Neural progenitor cell (in vitro differentiated cells): ENCODE measurements at regions not wholly inside any gene's neighbourhood (a gene's known extent, or its start where the extent isn't known, plus 50 kb on each side); places are given as distances from the start of the nearest gene placed in this dataset.

Experiments
- DNase-seq: peaks from one replicate; pipeline ENCODE4 v3.0.0-alpha.2; 2016; ENCODE audit warnings: low spot score
- H2AFZ ChIP-seq: fragments of 200-600 bp; sonication (generic); replicated peaks from 2 replicates; pipeline ENCODE4 v1.6.1; 2016; ENCODE audit warnings: antibody characterized with exemption
- H3F3A ChIP-seq: fragments of 200-600 bp; sonication (generic); 2 replicates; pipeline ENCODE4 v1.6.1; 2016; ENCODE audit warnings: antibody characterized with exemption, low read depth
- H3K27ac ChIP-seq: fragments of 200-600 bp; sonication (generic); 2 replicates; pipeline ENCODE4 v1.5.1; 2016; ENCODE audit warnings: mild to moderate bottlenecking
- H3K27me3 ChIP-seq: fragments of 200-600 bp; sonication (generic); 2 replicates; pipeline ENCODE4 v1.6.1; 2016; ENCODE audit warnings: mild to moderate bottlenecking, moderate library complexity
- H3K36me3 ChIP-seq: fragments of 200-600 bp; sonication (generic); 2 replicates; pipeline ENCODE4 v1.5.1; 2016
- H3K4me1 ChIP-seq: fragments of 200-600 bp; sonication (generic); 2 replicates; pipeline ENCODE4 v1.6.1; 2016; ENCODE audit warnings: mixed run types
- H3K4me2 ChIP-seq: fragments of 200-600 bp; sonication (generic); 2 replicates; pipeline ENCODE4 v1.6.1; 2016
- H3K4me3 ChIP-seq: fragments of 200-600 bp; sonication (generic); 2 replicates; pipeline ENCODE4 v1.5.1; 2016
- H3K79me2 ChIP-seq: fragments of 200-600 bp; sonication (generic); 2 replicates; pipeline ENCODE4 v1.6.1; 2016; ENCODE audit warnings: low read depth
- H3K9ac ChIP-seq: fragments of 200-600 bp; sonication (generic); 2 replicates; pipeline ENCODE4 v1.6.1; 2016
- H3K9me3 ChIP-seq: fragments of 200-600 bp; sonication (generic); 2 replicates; pipeline ENCODE4 v1.5.1; 2016; ENCODE audit warnings: low read depth
- H4K20me1 ChIP-seq: fragments of 200-600 bp; sonication (generic); 2 replicates; pipeline ENCODE4 v1.6.1; 2016; ENCODE audit warnings: low read depth
- H3K27ac Mint-ChIP-seq: 3 replicates; pipeline ENCODE4 v1.8.0; 2021; ENCODE audit warnings: mixed read lengths
- H3K27me3 Mint-ChIP-seq: 2 replicates; pipeline ENCODE4 v1.8.0; 2022; ENCODE audit warnings: low read depth, mild to moderate bottlenecking, inconsistent platforms, moderate library complexity, mixed read lengths; ENCODE audit not compliant: insufficient read depth
- H3K36me3 Mint-ChIP-seq: 3 replicates; pipeline ENCODE4 v1.8.0; 2021; ENCODE audit warnings: mixed read lengths
- H3K4me1 Mint-ChIP-seq: 3 replicates; pipeline ENCODE4 v1.8.0; 2021; ENCODE audit warnings: mixed read lengths
- H3K4me3 Mint-ChIP-seq: 3 replicates; pipeline ENCODE4 v1.8.0; 2021; ENCODE audit warnings: mild to moderate bottlenecking, moderate library complexity, mixed read lengths
- H3K9me3 Mint-ChIP-seq: 3 replicates; pipeline ENCODE4 v1.8.0; 2020; ENCODE audit warnings: mixed read lengths
- EZH2 ChIP-seq: fragments of 200-600 bp; sonication (generic); IDR thresholded peaks from 2 replicates; pipeline ENCODE4 v1.6.1; 2017; ENCODE audit warnings: antibody characterized with exemption, mild to moderate bottlenecking, moderate library complexity
- EZH2phosphoT487 ChIP-seq: fragments of 200-600 bp; sonication (generic); IDR thresholded peaks from 2 replicates; pipeline ENCODE4 v1.6.1; 2017; ENCODE audit warnings: antibody characterized with exemption
- TF ChIP-seq, protein P1 (sequence below): fragments of 200-600 bp; sonication (generic); IDR thresholded peaks from 2 replicates; pipeline ENCODE4 v1.5.1; 2017; ENCODE audit warnings: antibody characterized with exemption, mild to moderate bottlenecking

DNA sequence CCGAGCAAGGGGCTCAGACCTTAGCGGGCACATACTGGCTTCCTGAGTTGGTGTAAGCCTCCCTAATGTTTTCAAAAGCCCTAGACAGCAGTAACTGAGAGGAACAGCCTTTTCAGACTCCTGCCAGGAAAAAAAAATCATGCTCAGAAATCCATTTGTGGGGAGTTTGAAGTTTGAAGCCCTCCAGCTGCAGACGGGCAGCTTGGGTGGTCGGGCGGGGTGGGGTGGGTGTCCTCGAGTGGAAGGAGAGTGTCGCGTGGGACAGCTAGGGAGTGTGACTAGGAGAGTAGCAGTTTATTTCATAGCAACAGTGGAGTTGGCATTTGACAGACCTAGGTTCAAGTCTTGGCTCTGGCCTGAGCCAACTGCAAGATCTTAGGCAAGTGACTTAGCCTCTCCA lies 90.7 kb upstream of the PITX1 start:
- Histone ChIP-seq H3F3A (peaks cover 7% of the 10 kb centered on the region), H3K36me3 (no peaks in the 10 kb centered on the region), H3K27me3 (peaks cover 25% of the 10 kb centered on the region), H3K4me3 (no peak overlapping the region), H3K4me2 (peak overlapping the region; percentile 57), H3K4me1 (peaks cover 11% of the 10 kb centered on the region), H3K79me2 (no peaks in the 10 kb centered on the region), H3K9ac (no peak overlapping the region), H2AFZ (peak overlapping the region; percentile 22), H3K27ac (no peak overlapping the region), H3K9me3 (no peaks in the 10 kb centered on the region), H4K20me1 (no peaks in the 10 kb centered on the region)
- TF ChIP-seq EZH2: no peak
- TF ChIP-seq, protein P1, sequence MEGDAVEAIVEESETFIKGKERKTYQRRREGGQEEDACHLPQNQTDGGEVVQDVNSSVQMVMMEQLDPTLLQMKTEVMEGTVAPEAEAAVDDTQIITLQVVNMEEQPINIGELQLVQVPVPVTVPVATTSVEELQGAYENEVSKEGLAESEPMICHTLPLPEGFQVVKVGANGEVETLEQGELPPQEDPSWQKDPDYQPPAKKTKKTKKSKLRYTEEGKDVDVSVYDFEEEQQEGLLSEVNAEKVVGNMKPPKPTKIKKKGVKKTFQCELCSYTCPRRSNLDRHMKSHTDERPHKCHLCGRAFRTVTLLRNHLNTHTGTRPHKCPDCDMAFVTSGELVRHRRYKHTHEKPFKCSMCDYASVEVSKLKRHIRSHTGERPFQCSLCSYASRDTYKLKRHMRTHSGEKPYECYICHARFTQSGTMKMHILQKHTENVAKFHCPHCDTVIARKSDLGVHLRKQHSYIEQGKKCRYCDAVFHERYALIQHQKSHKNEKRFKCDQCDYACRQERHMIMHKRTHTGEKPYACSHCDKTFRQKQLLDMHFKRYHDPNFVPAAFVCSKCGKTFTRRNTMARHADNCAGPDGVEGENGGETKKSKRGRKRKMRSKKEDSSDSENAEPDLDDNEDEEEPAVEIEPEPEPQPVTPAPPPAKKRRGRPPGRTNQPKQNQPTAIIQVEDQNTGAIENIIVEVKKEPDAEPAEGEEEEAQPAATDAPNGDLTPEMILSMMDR: no peak
- no peak for TF ChIP-seq EZH2phosphoT487
- no peak for DNase-seq
- H3K27me3 Mint-ChIP-seq: peaks cover 5% of the 10 kb centered on the region
- H3K4me3 Mint-ChIP-seq: no peak overlapping the region
- H3K27ac Mint-ChIP-seq: no peak overlapping the region
- no peaks in the 10 kb centered on the region for H3K36me3 Mint-ChIP-seq
- H3K9me3 Mint-ChIP-seq: no peaks in the 10 kb centered on the region
- H3K4me1 Mint-ChIP-seq: peaks cover 8% of the 10 kb centered on the region

DNA sequence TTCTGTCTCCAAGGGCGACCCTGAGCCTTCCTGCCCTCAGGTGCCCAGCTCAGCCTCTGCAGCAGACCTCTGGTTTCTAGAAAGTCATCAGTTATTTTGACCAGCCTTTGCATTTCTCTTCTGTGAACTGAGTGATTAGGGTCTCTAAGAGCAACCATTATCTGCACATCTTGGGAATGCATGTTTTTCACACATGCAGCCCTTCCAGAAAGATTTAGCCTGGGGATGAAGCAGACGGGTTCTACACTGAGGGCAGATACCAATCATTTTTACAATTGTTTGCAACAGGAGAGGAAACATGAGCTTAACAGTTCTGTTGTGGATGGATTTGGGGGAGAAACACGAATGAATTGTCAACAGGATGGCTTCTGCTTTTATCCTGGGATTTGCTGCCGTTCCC lies 90.1 kb upstream of the PITX1 start:
- Mint-ChIP-seq H3K4me3 (no peak overlapping the region), H3K27ac (no peak overlapping the region), H3K4me1 (peaks cover 6% of the 10 kb centered on the region), H3K36me3 (no peaks in the 10 kb centered on the region), H3K27me3 (peaks cover 5% of the 10 kb centered on the region), H3K9me3 (no peaks in the 10 kb centered on the region)
- TF ChIP-seq, protein P1: no peak
- TF ChIP-seq EZH2 (no peak), EZH2phosphoT487 (no peak)
- DNase-seq: no peak
- H4K20me1 ChIP-seq: no peaks in the 10 kb centered on the region
- no peak overlapping the region for H3K27ac ChIP-seq
- H3K4me3 ChIP-seq: no peak overlapping the region
- peaks cover 31% of the 10 kb centered on the region for H3K27me3 ChIP-seq
- peak overlapping the region; percentile 57 for H3K4me2 ChIP-seq
- no peaks in the 10 kb centered on the region for H3K79me2 ChIP-seq
- peaks cover 9% of the 10 kb centered on the region for H3K4me1 ChIP-seq
- H3K9me3 ChIP-seq: no peaks in the 10 kb centered on the region
- H3K9ac ChIP-seq: no peak overlapping the region
- peaks cover 7% of the 10 kb centered on the region for H3F3A ChIP-seq
- H3K36me3 ChIP-seq: no peaks in the 10 kb centered on the region
- H2AFZ ChIP-seq: peak overlapping the region; percentile 22

DNA sequence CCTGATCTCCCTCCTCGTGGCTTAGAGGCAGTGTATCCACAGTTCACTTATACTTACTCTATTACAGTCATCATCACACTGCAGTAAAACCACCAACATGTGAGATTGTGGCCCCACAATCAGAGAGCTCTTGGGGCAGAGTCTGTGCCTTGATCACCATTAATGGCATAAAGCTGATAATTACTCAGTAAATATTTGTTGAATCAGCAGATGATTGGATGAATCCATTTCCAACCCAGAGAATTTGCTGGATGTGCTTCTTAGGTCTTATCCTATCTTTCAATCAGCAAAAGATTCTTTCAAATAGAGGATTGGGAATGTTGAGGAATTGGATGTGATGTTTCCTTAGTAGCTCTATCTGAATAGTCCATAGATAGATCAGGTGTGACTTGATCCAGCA lies 88.8 kb upstream of the PITX1 start:
- Mint-ChIP-seq H3K27me3 (peaks cover 7% of the 10 kb centered on the region), H3K4me3 (no peak overlapping the region), H3K27ac (no peak overlapping the region), H3K4me1 (peaks cover 6% of the 10 kb centered on the region), H3K9me3 (no peaks in the 10 kb centered on the region), H3K36me3 (no peaks in the 10 kb centered on the region)
- no peaks in the 10 kb centered on the region for H3K9me3 ChIP-seq
- H3K4me1 ChIP-seq: peaks cover 9% of the 10 kb centered on the region
- H3K27me3 ChIP-seq: peaks cover 32% of the 10 kb centered on the region
- TF ChIP-seq, protein P1: no peak
- no peak overlapping the region for H3K27ac ChIP-seq
- H3F3A ChIP-seq: peaks cover 7% of the 10 kb centered on the region
- no peak overlapping the region for H3K9ac ChIP-seq
- no peaks in the 10 kb centered on the region for H3K36me3 ChIP-seq
- H3K79me2 ChIP-seq: no peaks in the 10 kb centered on the region
- H3K4me2 ChIP-seq: no peak overlapping the region
- DNase-seq: no peak
- H4K20me1 ChIP-seq: no peaks in the 10 kb centered on the region
- H3K4me3 ChIP-seq: no peak overlapping the region
- no peak overlapping the region for H2AFZ ChIP-seq

DNA sequence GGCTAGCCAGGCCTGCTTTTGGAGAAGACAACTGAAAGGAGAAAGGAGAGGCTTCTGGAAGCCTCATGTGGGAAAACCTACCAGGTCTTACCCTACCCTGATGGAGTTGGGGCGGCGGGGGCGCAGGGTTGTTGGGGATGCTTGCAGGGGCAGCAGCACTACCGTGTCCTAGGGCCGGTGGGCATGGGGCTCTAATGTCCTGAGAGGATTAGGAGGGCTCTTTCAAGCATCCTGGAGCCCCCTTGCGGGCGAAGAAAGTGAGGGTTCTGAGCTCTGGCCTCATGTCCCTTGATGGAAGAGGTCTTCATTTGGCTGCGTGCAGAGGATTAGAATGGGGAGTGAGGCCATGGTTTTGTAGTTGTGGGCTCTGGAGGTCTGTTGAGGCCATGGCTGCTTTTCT lies 86.9 kb upstream of the PITX1 start:
- Histone ChIP-seq H3K36me3 (no peaks in the 10 kb centered on the region), H3F3A (peaks cover 7% of the 10 kb centered on the region), H3K9me3 (no peaks in the 10 kb centered on the region), H3K4me3 (no peak overlapping the region), H3K4me1 (peaks cover 9% of the 10 kb centered on the region), H3K27me3 (peaks cover 32% of the 10 kb centered on the region), H3K27ac (no peak overlapping the region), H2AFZ (no peak overlapping the region), H3K79me2 (no peaks in the 10 kb centered on the region), H4K20me1 (no peaks in the 10 kb centered on the region), H3K9ac (no peak overlapping the region), H3K4me2 (no peak overlapping the region)
- Mint-ChIP-seq H3K36me3 (no peaks in the 10 kb centered on the region), H3K4me3 (no peak overlapping the region), H3K9me3 (no peaks in the 10 kb centered on the region), H3K27me3 (peaks cover 7% of the 10 kb centered on the region), H3K27ac (no peak overlapping the region), H3K4me1 (peaks cover 6% of the 10 kb centered on the region)
- TF ChIP-seq, protein P1: peak; percentile 51
- no peak for TF ChIP-seq EZH2phosphoT487
- peak; percentile 67 for DNase-seq
